CD4-positive, alpha-beta T cell treated with Interleukin-1 beta for 1 hour (primary cell): ENCODE measurements at regions not wholly inside any gene's neighbourhood (a gene's known extent, or its start where the extent isn't known, plus 50 kb on each side); places are given as distances from the start of the nearest gene placed in this dataset.

Experiments used
- DNase-seq, 2 donors: peaks; one replicate each; pipeline ENCODE4 v3.0.0-alpha.2; 2020 to 2022

DNA sequence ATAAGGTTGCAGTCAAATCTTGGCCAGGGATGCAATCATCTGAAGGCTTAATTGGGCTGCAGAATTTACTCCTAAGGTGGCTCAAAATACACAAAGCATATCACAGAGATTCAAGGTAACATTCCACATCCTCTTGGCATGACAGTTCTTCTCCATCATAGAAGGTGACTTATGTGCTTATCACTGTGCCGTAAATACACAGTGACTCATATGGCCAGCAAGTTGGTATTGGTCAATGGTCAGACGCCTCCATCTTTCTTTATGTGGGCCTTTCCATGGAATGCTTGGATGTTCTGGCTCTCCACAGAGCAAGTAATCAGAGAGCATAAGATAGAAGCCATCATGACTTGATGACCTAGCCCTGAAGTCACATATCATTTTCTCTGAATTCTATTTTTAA is 168.8 kb upstream of the ST8SIA2 start:
- no peak for DNase-seq

DNA sequence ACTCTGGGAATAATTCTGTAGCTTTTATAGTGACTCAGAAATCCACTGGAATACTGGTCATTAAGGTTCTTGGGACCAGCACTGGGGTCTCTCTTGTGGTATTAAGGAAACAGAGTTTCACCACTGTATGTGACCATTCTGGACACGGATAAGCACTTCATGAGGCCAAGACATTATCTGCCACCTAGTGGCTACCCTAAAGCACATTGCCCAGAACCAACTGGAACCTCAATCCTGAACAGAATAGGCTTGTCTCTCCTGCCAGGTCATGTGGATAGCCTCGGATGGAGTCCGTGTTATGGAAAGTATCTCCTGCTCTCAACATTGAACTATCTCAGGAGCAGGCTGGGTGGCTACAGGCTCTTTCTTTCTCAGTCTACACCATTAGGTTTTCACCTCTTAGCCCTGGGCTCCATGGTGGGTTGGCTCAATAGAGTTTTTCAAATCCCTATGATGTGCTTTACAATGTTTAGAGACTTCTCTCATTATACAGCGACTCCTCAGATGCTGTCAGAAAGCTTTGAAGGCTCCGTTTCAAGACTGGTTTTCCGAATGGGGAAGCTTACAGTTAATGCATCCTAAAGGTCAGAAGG is 167.6 kb upstream of the ST8SIA2 start:
- peak in 1 of 2 donors; percentile 7 for DNase-seq

DNA sequence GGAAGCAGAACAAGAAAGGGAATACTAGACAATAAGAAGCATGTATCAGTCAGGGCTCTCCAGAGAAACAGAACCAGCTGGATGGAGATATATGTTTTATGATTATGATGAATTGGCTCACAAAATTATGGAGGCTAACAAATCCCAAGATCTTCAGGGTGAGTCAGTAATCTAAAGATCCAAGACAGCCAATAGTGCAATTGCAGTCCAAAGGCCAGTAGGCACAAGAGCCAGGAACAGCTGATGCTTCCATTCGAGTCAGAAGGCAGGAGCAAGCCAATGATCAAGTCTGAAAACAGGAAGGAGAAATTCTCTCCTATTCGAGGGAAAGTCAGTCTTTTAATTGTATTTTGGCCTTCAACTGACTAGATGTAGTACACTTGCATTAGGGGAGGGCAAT is 164.9 kb upstream of the ST8SIA2 start:
- no peak for DNase-seq

GRCh38 chr15:92231461-92231860 is 162.2 kb upstream of the ST8SIA2 start:
- no peak for DNase-seq

GRCh38 chr15:92232317-92232716 is 161.4 kb upstream of the ST8SIA2 start:
- no peak for DNase-seq

DNA sequence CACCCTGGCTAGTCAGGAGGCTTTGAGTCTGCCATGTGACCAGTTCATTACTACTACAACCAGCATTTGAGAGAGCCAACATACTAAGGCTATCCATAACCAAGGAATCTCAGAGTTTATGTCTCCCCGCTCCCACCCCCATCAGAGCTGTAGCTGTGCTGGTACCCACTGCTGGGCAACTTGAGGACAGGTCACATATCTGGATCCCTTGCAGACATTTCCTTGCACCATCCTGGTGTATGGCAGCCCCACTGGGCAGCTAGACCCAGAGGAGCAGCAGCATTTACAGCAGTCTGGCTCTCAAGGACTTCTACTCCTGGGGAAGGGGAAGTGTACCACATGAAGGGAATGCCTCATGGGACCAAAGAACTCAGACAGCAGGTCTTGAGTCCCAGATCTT is 160.8 kb upstream of the ST8SIA2 start:
- DNase-seq: no peak

GRCh38 chr15:92243227-92243626 is 150.5 kb upstream of the ST8SIA2 start:
- DNase-seq: no peak

GRCh38 chr15:92244703-92245102 is 149.0 kb upstream of the ST8SIA2 start:
- DNase-seq: no peak

DNA sequence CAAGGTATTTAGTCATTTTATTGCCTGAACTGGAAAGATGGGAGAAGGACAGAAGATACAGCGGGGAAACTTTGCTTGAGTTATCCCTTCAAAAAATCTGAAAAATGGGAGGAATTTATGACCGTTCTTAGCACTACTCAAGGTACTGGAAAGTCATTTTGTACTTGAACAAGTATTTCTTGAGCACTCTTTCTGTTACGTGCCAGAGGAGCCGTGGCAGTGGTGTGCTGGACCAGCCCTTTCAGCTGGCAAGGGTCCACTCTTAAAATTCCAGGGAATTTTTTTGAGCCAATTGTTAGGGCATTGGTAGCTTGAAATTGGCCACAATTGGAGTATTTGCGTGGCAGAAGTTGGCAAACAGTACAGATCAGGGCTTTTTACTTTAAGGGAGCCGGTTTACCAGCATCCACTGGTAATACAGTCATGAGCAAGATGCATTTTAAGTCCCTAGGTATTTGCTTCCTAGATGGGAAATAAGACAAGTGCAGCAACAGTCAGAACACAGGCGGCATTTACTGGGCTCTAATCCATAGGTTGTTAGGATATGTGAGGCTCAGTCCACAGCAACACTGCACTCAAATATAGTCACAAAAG is 145.9 kb upstream of the ST8SIA2 start:
- DNase-seq: no peak

DNA sequence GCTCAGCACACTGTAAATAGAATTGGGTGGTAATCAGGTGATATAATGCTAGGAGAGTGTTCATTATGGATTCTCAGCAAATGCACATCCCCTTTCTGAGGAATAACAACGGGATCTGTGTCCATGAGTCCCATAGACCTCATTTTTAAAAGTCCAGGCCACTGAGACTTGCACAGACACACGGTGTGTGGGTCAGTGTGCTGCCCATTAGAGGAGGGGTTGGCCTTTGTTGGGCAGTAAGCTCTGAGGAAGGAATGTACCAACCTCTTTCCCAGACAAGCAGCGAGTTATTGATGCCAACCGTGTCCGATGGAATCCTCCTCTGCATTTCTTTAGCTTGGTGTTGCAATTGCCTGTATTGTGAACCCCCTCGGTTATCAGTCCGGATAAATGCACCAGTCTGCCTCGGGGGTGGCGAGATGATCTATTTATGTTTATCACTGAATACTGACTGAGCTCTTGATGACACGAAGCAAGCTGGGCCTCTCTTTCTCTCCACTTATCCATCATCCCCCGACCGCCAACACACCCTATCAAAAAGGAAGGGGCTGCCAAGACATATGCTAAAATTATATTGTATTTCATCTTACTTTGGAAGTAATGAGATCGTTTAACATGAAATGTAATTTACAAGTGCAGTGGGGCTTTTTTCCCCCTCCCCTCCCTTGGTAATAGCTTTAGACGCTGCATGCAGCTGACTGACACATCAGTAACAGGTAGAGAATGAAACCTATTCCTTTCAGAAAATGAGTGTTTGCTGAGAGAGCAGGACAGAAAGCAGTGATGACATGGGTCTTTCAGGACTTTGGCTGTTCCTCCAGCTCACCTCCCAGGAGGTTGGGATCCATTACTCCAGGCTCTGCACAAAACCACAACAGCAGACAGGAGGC is 126.6 kb upstream of the ST8SIA2 start:
- no peak for DNase-seq

GRCh38 chr15:92268900-92269299 is 124.8 kb upstream of the ST8SIA2 start:
- DNase-seq: no peak

DNA sequence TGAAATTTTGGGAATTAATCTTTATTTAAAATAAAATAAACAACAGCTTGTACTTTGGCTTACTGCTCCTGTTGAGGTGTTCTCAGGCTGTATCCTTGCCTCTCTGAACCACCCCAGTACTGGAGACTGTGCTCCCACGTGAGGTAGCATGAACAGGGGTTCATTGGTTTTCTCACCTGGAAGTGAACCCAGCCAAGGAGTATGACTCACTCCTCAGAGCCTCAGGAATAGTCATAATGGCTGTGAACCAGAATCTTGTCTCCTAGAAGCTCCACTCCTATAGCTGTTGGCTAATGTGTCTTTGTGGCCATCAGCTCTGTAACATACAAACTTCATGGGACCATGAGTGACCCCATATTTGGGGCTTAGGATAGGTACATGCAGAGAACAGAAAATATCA is 122.5 kb upstream of the ST8SIA2 start:
- DNase-seq: no peak

DNA sequence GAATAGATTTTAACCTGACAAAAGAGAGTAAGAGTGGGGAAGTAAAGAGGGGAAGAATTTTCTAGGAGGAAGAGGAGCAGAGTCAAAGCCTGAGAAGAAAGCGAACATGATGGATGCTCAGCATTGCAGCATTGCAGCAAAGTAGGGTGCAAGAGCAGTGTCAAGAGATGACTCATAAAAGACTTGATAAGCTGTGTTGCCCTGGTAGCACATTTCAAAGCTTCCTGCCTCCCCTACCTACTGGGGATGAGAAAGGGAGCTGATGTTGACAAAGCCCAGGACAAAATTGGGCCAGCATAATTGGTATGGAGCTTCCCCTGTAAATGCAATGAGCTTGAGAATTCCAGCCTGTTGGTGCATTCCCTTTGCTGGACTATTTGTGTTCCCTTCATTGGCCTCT is 121.6 kb upstream of the ST8SIA2 start:
- DNase-seq: no peak

- DNase-seq: no peak
These were observed 120.4 kb upstream of the ST8SIA2 start for GRCh38 chr15:92273286-92273685.

DNA sequence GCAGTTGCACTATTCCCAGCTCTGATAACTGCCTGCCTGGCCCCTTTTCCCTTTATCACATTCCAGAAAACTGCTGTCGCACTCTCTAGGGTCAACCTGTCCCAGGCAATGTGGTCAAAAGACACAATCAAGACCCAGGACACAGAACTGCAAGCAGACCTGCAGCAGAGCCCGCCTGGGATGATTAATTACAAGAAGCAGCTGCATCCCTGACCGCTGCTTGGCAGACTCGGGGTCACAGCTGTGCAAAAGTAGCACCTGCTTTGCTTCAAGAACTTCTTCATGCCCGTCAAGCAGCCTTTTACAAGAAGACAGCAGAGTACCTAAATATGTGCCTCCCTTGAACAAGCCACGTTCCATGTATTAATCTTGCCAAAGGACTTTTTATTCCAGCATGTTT is 120.0 kb upstream of the ST8SIA2 start:
- DNase-seq: no peak

GRCh38 chr15:92277776-92278175 is 115.9 kb upstream of the ST8SIA2 start:
- no peak for DNase-seq

DNA sequence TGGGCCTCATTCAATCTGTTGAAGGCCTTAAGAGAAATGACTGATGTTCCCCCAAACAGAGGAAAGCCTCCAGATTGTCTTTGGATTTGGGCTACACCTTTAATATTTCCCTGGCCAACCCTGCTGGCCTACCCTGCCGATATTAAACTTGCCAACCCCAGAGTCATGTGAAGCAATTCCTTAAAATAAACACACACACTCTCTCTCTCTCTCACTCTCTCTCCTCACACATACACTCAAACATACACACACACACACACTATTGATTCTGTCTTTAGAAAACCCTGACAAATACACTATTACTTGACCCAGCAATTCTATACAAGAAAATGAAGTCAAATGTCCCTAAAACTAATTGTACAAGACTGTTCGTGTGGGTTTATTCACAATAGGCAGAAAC is 109.9 kb upstream of the ST8SIA2 start:
- no peak for DNase-seq

DNA sequence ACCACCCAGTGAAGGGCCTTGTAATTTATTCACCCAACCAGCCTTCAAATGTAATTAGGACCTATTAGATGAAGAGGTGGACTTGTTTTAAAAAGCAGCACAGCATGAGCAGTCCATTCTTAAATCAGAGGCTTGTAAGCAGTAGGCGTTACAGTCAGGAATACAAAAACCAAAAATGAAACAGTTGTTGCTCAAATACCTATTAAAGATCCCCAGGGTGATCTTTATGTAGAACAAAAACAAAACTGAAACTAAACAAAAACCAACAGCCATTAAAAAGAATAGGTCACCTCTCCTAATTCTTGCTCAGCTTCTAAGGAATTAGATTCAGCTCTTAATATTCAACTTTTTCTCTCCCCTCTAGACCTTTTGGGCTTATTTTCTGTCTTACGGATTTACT is 104.9 kb upstream of the ST8SIA2 start:
- no peak for DNase-seq

GRCh38 chr15:92289733-92290132 is 103.9 kb upstream of the ST8SIA2 start:
- no peak for DNase-seq

DNA sequence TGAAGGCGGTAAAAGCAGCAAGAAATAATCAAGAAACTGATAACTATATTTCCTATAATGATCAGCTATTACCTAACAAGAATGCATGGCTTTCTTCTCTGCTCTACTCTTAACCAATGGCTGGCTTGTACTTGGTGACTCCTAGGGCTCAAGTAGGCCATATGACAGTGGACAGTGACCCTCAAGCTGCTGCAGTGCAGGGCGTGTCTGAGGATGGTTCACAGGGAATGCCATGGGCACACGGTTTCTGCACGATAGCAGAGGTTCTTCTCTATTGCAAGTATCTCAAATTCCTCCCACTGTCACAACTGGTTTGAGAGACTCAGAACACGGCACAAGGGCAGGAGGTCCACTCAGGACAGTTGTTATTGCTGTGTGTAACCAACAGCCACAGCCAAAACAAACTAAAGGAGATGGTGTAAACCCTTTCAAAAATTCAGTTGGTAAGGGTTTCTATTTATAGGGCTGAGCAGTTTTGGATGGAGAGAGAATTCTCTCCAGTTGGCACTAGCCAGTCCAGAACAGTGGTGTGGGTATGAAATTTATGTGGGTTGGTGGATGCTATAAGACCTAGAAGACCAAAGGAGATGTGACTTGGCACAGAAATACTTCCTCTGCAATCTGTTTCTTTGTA is 103.2 kb upstream of the ST8SIA2 start:
- no peak for DNase-seq

DNA sequence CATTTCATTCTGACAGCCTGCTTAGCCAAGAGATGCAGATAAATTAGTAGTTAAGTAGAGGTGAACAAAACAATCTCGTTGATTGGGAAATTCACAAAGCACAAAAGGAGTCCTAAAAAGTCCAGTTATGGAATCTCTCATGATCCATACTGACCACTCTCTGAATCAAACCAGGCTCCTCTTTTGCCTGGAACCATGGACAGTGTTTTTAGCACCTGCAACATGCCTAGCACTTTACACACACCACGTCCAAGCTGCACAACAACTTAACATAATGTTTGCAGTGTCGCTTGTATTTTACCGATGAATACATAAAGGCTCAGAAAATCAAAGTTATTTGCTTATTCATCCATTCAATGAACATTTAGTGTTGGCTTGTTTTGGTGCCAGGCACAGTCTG is 101.8 kb upstream of the ST8SIA2 start:
- DNase-seq: no peak

DNA sequence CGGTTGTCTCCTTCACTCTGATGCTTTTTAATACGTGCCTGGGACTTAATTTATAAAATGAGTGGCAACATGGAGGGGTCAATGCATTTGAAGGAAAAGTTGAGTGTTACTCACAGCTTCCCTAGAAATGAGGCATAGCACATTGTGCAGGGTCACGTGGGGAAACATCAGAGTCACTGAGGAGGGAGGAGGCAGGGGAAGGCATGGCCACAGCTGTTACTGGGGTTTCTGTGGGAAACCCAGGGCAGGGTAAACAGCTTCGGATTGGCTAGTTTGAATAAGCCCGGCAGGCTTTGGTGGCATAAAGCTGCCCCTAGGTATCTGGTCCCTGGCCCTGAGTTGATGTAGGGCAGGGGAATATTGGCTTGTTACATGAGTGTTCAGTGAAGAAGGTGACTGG is 98.9 kb upstream of the ST8SIA2 start:
- no peak for DNase-seq

GRCh38 chr15:92304223-92304975 is 89.3 kb upstream of the ST8SIA2 start:
- DNase-seq: no peak
